ENCODE measurements at regions not wholly inside any gene's neighbourhood (a gene's known extent, or its start where the extent isn't known, plus 50 kb on each side); places are given as distances from the start of the nearest gene placed in this dataset.

GRCh38 chr4:13765539-13765938 lies 138.0 kb upstream of the BOD1L1 start:
- intact Hi-C loops (cut with micrococcal nuclease): loop anchor here (1.0 kb wide), 1 partner anchor 19 kb away; no protein-coding TSS in a partner anchor
- no peak overlapping the region for H3K4me3 Mint-ChIP-seq
- H3K9me3 ChIP-seq (ENCODE audit: control insufficient read depth, insufficient read depth, low read length): no peaks in the 10 kb centered on the region
- H3K4me1 Mint-ChIP-seq: peaks cover 0 to 18% of the 10 kb centered on the region in 2 donors
- no peaks in the 10 kb centered on the region for H3K36me3 ChIP-seq (ENCODE audit: control insufficient read depth, insufficient read depth, low read length)
- no peak for DNase-seq
- no peak overlapping the region for H3K27ac Mint-ChIP-seq
- TF ChIP-seq CTCF (IDR thresholded peaks at IDR 0.05): no peak
- no peaks in the 10 kb centered on the region for H3K36me3 Mint-ChIP-seq
- no peaks in the 10 kb centered on the region for H3K27me3 ChIP-seq (ENCODE audit: control insufficient read depth, insufficient read depth, low read length)
- ATAC-seq: no peak
- no peak overlapping the region for H3K27ac ChIP-seq (ENCODE audit: low read length)
- no peaks in the 10 kb centered on the region for H3K27me3 Mint-ChIP-seq (ENCODE audit: low read depth in 2 of 2)
- peaks cover 0 to 7% of the 10 kb centered on the region in 2 donors for H3K9me3 Mint-ChIP-seq
- peaks cover 9% of the 10 kb centered on the region for H3K4me1 ChIP-seq (ENCODE audit: control insufficient read depth, insufficient read depth, low read length)
- no peak overlapping the region for H3K4me3 ChIP-seq (ENCODE audit: low read length)
- 83% methylated on average over 3 of the region's 4 CpGs for WGBS (ENCODE audit: insufficient coverage)

- Mint-ChIP-seq H3K27me3 (ENCODE audit: low read depth in 2 of 2) (no peaks in the 10 kb centered on the region), H3K4me1 (peaks cover 0 to 18% of the 10 kb centered on the region in 2 donors), H3K4me3 (no peak overlapping the region), H3K9me3 (peaks cover under 1 to 9% of the 10 kb centered on the region in 2 donors), H3K27ac (no peak overlapping the region), H3K36me3 (no peaks in the 10 kb centered on the region)
- Histone ChIP-seq H3K4me1 (ENCODE audit: control insufficient read depth, insufficient read depth, low read length) (peaks cover 9% of the 10 kb centered on the region), H3K4me3 (ENCODE audit: low read length) (no peak overlapping the region), H3K9me3 (ENCODE audit: control insufficient read depth, insufficient read depth, low read length) (no peaks in the 10 kb centered on the region), H3K36me3 (ENCODE audit: control insufficient read depth, insufficient read depth, low read length) (no peaks in the 10 kb centered on the region), H3K27ac (ENCODE audit: low read length) (no peak overlapping the region), H3K27me3 (ENCODE audit: control insufficient read depth, insufficient read depth, low read length) (no peaks in the 10 kb centered on the region)
- TF ChIP-seq CTCF (IDR thresholded peaks at IDR 0.05): no peak
- DNase-seq (no peak), ATAC-seq (no peak)
- WGBS (ENCODE audit: insufficient coverage): 88% methylated on average over 9 of the region's 11 CpGs
- intact Hi-C loops (cut with micrococcal nuclease): no loop called here
Observed at GRCh38 chr4:13766761-13767540, 139.4 kb upstream of the BOD1L1 start.

- Mint-ChIP-seq H3K27ac (no peak overlapping the region), H3K4me1 (no peaks in the 10 kb centered on the region), H3K9me3 (peaks cover 8 to 12% of the 10 kb centered on the region in 2 donors), H3K4me3 (no peak overlapping the region), H3K27me3 (ENCODE audit: low read depth in 2 of 2) (no peaks in the 10 kb centered on the region), H3K36me3 (no peaks in the 10 kb centered on the region)
- TF ChIP-seq CTCF (IDR thresholded peaks at IDR 0.05): no peak
- Histone ChIP-seq H3K27ac (ENCODE audit: low read length) (no peak overlapping the region), H3K9me3 (ENCODE audit: control insufficient read depth, insufficient read depth, low read length) (no peaks in the 10 kb centered on the region), H3K4me3 (ENCODE audit: low read length) (no peak overlapping the region), H3K4me1 (ENCODE audit: control insufficient read depth, insufficient read depth, low read length) (no peaks in the 10 kb centered on the region), H3K27me3 (ENCODE audit: control insufficient read depth, insufficient read depth, low read length) (no peaks in the 10 kb centered on the region), H3K36me3 (ENCODE audit: control insufficient read depth, insufficient read depth, low read length) (no peaks in the 10 kb centered on the region)
- DNase-seq (no peak), ATAC-seq (no peak)
- intact Hi-C loops (cut with micrococcal nuclease): no loop called here
- WGBS (ENCODE audit: insufficient coverage): no CpG with 5 or more reads among the region's 1 CpG
Observed at GRCh38 chr4:13777341-13777740, 149.8 kb upstream of the BOD1L1 start.

GRCh38 chr4:13778367-13778766 lies 150.8 kb upstream of the BOD1L1 start:
- Mint-ChIP-seq H3K27me3 (ENCODE audit: low read depth in 2 of 2) (no peaks in the 10 kb centered on the region), H3K27ac (no peak overlapping the region), H3K9me3 (peaks cover 8 to 10% of the 10 kb centered on the region in 2 donors), H3K36me3 (no peaks in the 10 kb centered on the region), H3K4me3 (no peak overlapping the region), H3K4me1 (no peaks in the 10 kb centered on the region)
- WGBS (ENCODE audit: insufficient coverage): 69% methylated on average over 1 of the region's 1 CpG
- Histone ChIP-seq H3K36me3 (ENCODE audit: control insufficient read depth, insufficient read depth, low read length) (no peaks in the 10 kb centered on the region), H3K9me3 (ENCODE audit: control insufficient read depth, insufficient read depth, low read length) (no peaks in the 10 kb centered on the region), H3K4me3 (ENCODE audit: low read length) (no peak overlapping the region), H3K4me1 (ENCODE audit: control insufficient read depth, insufficient read depth, low read length) (no peaks in the 10 kb centered on the region), H3K27ac (ENCODE audit: low read length) (no peak overlapping the region), H3K27me3 (ENCODE audit: control insufficient read depth, insufficient read depth, low read length) (no peaks in the 10 kb centered on the region)
- intact Hi-C loops (cut with micrococcal nuclease): no loop called here
- DNase-seq (no peak), ATAC-seq (no peak)
- TF ChIP-seq CTCF (IDR thresholded peaks at IDR 0.05): no peak

Data from natural killer cell (primary cell).